Fibroblast of lung (primary cell): ENCODE measurements at regions not wholly inside any gene's neighbourhood (a gene's known extent, or its start where the extent isn't known, plus 50 kb on each side); places are given as distances from the start of the nearest gene placed in this dataset.

Source experiments
- DNase-seq, 2 donors: peaks; one replicate each; pipeline versions ENCODE4 v3.0.0 to v3.0.0-alpha.2; 2010; ENCODE audit warnings: low read depth in 2 of 2
- H2AFZ ChIP-seq: 2 replicates; pipeline ENCODE4 v1.5.1; 2012; ENCODE audit warnings: low read length, control low read depth, inconsistent platforms
- H3K27ac ChIP-seq: 2 replicates; pipeline ENCODE4 v1.5.1; 2011; ENCODE audit warnings: low read length, control low read depth; ENCODE audit not compliant: insufficient read depth
- H3K27me3 ChIP-seq: 2 replicates; pipeline ENCODE4 v1.5.1; 2011; ENCODE audit warnings: mild to moderate bottlenecking, low read length; ENCODE audit not compliant: control insufficient read depth, insufficient read depth
- H3K36me3 ChIP-seq: 2 replicates; pipeline ENCODE4 v1.5.1; 2011; ENCODE audit warnings: low read length; ENCODE audit not compliant: control insufficient read depth, insufficient read depth
- H3K4me1 ChIP-seq: 2 replicates; pipeline ENCODE4 v1.5.1; 2011; ENCODE audit warnings: low read length; ENCODE audit not compliant: control insufficient read depth, insufficient read depth; ENCODE audit errors: extremely low read depth
- H3K4me2 ChIP-seq: 2 replicates; pipeline ENCODE4 v1.5.1; 2011; ENCODE audit warnings: low read length, control low read depth; ENCODE audit not compliant: insufficient read depth; ENCODE audit errors: extremely low read depth
- H3K4me3 ChIP-seq, 4 experiments: fragments of 200-600 bp in 1 of 4; sonication (generic) in 1 of 4; replicated peaks in 1 of 4; 2 replicates each; pipeline ENCODE4 v1.5.1; 2011 to 2016; ENCODE audit warnings: low read length in 4 of 4, low read depth in 3 of 4, mild to moderate bottlenecking in 3 of 4, control low read depth in 2 of 4, inconsistent platforms in 1 of 4, mixed read lengths in 1 of 4; ENCODE audit not compliant: insufficient read depth in 1 of 4; ENCODE audit errors: control extremely low read depth in 1 of 4
- H3K79me2 ChIP-seq: 2 replicates; pipeline ENCODE4 v1.5.1; 2012; ENCODE audit warnings: mild to moderate bottlenecking, low read length, inconsistent platforms; ENCODE audit not compliant: control insufficient read depth, insufficient read depth
- H3K9ac ChIP-seq: 2 replicates; pipeline ENCODE4 v1.5.1; 2011; ENCODE audit warnings: mild to moderate bottlenecking, low read length, control low read depth; ENCODE audit not compliant: insufficient read depth
- H3K9me3 ChIP-seq: 2 replicates; pipeline ENCODE4 v1.5.1; 2012; ENCODE audit warnings: low read depth, low read length; ENCODE audit not compliant: control insufficient read depth, insufficient read depth
- H4K20me1 ChIP-seq: 2 replicates; pipeline ENCODE4 v1.5.1; 2011; ENCODE audit warnings: low read length; ENCODE audit not compliant: control insufficient read depth, insufficient read depth; ENCODE audit errors: extremely low read depth
- EZH2 ChIP-seq: IDR thresholded peaks from 2 replicates; pipeline ENCODE4 v1.5.1; 2012; ENCODE audit warnings: low read length, control low read depth, mild to moderate bottlenecking; ENCODE audit errors: missing control alignments
- TF ChIP-seq, protein P1 (sequence below), 2 donors: IDR thresholded peaks in 1 of 2; conservative IDR thresholded peaks in 1 of 2; 1 replicate in 1 of 2; 2 replicates in 1 of 2; pipeline ENCODE4 v1.5.1; 2011 to 2012; ENCODE audit warnings: low read length in 2 of 2, control low read depth in 1 of 2, inconsistent platforms in 1 of 2, low read depth in 1 of 2, mild to moderate bottlenecking in 1 of 2

DNA sequence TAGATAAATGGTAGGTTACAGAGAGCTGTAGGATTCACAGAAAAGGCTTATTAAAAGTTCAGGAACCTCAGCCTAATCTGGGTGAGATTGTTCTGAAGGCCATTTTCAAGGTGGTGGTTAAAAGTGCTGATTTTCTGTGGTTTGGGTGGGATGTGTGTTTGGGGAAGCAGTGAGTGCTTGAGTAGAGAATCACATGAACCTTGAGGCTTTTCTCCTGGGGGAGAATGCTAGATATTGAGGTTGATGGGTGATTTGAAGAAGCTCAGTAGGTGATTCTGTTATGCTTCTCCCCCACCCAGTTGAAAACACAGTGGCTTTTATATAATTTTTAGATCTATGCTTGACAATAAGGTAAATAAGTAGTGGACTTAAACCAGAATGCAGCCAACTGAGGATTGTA is 420.9 kb downstream of the PCNX1 start:
- Histone ChIP-seq H3K79me2 (peaks cover 29% of the 10 kb centered on the region), H3K36me3 (no peaks in the 10 kb centered on the region), H3K4me1 (no peaks in the 10 kb centered on the region), H4K20me1 (no peaks in the 10 kb centered on the region), H2AFZ (no peak overlapping the region), H3K4me2 (no peak overlapping the region), H3K4me3 (no peak overlapping the region), H3K9ac (no peak overlapping the region), H3K27ac (no peak overlapping the region), H3K27me3 (no peaks in the 10 kb centered on the region), H3K9me3 (no peaks in the 10 kb centered on the region)
- no peak for TF ChIP-seq EZH2
- TF ChIP-seq, protein P1, sequence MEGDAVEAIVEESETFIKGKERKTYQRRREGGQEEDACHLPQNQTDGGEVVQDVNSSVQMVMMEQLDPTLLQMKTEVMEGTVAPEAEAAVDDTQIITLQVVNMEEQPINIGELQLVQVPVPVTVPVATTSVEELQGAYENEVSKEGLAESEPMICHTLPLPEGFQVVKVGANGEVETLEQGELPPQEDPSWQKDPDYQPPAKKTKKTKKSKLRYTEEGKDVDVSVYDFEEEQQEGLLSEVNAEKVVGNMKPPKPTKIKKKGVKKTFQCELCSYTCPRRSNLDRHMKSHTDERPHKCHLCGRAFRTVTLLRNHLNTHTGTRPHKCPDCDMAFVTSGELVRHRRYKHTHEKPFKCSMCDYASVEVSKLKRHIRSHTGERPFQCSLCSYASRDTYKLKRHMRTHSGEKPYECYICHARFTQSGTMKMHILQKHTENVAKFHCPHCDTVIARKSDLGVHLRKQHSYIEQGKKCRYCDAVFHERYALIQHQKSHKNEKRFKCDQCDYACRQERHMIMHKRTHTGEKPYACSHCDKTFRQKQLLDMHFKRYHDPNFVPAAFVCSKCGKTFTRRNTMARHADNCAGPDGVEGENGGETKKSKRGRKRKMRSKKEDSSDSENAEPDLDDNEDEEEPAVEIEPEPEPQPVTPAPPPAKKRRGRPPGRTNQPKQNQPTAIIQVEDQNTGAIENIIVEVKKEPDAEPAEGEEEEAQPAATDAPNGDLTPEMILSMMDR (conservative IDR thresholded peaks at IDR 0.05 in 1 of 2, IDR thresholded peaks at IDR 0.05 in 1 of 2; ENCODE audit: low read depth in 1 of 2, low read length in 2 of 2) = no peak
- DNase-seq = peak in 1 of 2 donors; percentile 43

DNA sequence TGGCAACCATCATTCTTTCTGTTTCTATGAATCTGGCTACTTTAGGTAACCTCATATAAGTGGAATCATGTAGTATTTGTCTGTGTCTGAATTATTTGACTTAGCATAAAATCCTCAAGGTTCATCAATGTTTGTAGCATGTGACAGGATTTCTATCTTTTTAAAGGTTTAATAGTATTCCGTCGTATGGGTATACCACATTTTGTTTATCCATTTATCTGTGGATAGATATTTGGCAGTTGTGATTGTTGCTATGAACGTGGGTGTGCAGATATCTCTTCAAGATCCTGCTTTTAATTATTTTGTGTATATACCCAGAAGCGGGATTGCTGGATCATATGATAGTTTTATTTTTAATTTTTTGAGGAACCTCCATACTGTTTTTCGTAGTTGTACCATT is 421.7 kb downstream of the PCNX1 start:
- TF ChIP-seq, protein P1 (conservative IDR thresholded peaks at IDR 0.05 in 1 of 2, IDR thresholded peaks at IDR 0.05 in 1 of 2; ENCODE audit: low read depth in 1 of 2, low read length in 2 of 2) = no peak
- no peak for TF ChIP-seq EZH2

DNA sequence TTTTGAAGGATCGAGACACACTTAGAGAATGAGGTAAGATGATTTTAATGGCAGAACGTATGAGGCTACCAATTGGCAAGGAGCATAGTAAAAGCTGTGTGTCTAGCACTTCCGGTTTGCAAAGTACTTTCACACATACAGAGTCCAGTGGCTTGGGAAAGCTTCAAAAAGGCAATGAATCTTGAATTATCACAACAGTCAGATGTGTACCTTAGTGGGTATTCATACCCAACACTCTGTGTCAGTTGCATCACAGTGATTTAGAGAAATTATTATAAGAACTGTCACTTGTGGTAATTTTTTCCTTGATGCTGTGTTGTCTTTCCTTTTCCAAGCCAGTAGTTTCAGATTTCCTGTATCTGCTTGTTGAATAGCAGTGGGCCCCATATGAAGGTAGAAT is 424.1 kb downstream of the PCNX1 start:
- no peaks in the 10 kb centered on the region for H3K27me3 ChIP-seq
- no peak for DNase-seq
- H3K4me2 ChIP-seq = no peak overlapping the region
- H2AFZ ChIP-seq = no peak overlapping the region
- no peak overlapping the region for H3K9ac ChIP-seq
- H3K4me3 ChIP-seq = no peak overlapping the region
- peaks cover 17% of the 10 kb centered on the region for H3K79me2 ChIP-seq
- no peaks in the 10 kb centered on the region for H3K36me3 ChIP-seq
- no peak for TF ChIP-seq EZH2
- TF ChIP-seq, protein P1 (conservative IDR thresholded peaks at IDR 0.05 in 1 of 2, IDR thresholded peaks at IDR 0.05 in 1 of 2; ENCODE audit: low read depth in 1 of 2, low read length in 2 of 2) = no peak
- no peaks in the 10 kb centered on the region for H4K20me1 ChIP-seq
- H3K4me1 ChIP-seq = no peaks in the 10 kb centered on the region
- no peaks in the 10 kb centered on the region for H3K9me3 ChIP-seq
- H3K27ac ChIP-seq = no peak overlapping the region

More for the DNA sequence above, 421.7 kb downstream of the PCNX1 start:
- Histone ChIP-seq H3K27me3 (no peaks in the 10 kb centered on the region), H3K79me2 (peaks cover 27% of the 10 kb centered on the region), H2AFZ (no peak overlapping the region), H3K4me2 (no peak overlapping the region), H3K4me3 (no peak overlapping the region), H3K4me1 (no peaks in the 10 kb centered on the region), H3K9ac (no peak overlapping the region), H3K27ac (no peak overlapping the region), H3K36me3 (no peaks in the 10 kb centered on the region), H3K9me3 (no peaks in the 10 kb centered on the region), H4K20me1 (no peaks in the 10 kb centered on the region)
- DNase-seq = no peak
